ENCODE measurements at regions not wholly inside any gene's neighbourhood (a gene's known extent, or its start where the extent isn't known, plus 50 kb on each side); places are given as distances from the start of the nearest gene placed in this dataset.

DNA sequence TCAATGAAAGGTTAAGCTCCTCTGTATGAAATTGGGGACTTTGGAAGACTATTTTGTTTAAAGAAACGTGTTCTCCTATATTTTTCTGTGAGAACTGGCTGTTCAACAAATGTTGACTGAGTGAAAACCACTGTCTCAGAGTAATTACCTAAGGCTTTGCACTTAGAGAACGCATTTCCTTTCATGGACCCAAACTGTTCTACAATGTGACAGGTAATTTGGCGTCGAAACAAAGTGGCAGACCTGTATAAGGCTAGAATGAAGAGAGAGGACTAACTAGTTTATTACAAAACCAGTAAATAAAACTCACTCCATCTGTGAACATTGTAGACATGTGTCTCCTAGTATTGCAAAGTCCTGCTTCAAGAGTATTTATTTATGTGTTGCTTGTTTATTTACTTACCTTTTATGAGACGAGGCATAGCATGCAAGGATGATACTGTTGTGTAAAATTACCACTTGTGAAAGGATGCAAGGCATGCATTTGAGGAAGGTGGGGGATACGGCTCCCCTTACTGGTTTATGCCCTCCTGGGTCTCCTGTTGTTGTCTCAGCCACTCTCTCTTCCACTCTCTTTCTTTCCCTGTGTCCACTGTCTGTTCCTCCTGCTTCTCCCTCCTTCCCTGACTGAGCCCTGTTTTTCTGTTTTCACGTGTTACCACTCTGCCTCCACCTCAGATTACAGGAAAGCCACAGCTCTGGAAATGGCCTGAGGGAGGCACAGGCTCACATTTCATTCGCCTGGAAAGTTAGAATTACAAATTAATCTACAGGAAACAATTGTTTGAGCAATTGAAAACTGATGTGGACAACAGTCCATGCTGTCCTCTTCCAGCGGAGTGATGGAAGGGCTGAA is 444.0 kb upstream of the ZNF608 start:
- no peaks in the 10 kb centered on the region for H3K9me3 ChIP-seq
- TF ChIP-seq, protein P1, sequence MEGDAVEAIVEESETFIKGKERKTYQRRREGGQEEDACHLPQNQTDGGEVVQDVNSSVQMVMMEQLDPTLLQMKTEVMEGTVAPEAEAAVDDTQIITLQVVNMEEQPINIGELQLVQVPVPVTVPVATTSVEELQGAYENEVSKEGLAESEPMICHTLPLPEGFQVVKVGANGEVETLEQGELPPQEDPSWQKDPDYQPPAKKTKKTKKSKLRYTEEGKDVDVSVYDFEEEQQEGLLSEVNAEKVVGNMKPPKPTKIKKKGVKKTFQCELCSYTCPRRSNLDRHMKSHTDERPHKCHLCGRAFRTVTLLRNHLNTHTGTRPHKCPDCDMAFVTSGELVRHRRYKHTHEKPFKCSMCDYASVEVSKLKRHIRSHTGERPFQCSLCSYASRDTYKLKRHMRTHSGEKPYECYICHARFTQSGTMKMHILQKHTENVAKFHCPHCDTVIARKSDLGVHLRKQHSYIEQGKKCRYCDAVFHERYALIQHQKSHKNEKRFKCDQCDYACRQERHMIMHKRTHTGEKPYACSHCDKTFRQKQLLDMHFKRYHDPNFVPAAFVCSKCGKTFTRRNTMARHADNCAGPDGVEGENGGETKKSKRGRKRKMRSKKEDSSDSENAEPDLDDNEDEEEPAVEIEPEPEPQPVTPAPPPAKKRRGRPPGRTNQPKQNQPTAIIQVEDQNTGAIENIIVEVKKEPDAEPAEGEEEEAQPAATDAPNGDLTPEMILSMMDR (IDR thresholded peaks at IDR 0.05; ENCODE audit: low read depth, low read length) = peak; percentile 14; the same call in 1 of the 2 replicates
- no peak overlapping the region for H3K4me3 ChIP-seq (ENCODE audit: low read depth, low read length)
- H3K27me3 ChIP-seq = no peaks in the 10 kb centered on the region
- peaks cover 28% of the 10 kb centered on the region for H3K4me1 ChIP-seq
- no peaks in the 10 kb centered on the region for H3K36me3 ChIP-seq
- DNase-seq = peak; percentile 69

DNA sequence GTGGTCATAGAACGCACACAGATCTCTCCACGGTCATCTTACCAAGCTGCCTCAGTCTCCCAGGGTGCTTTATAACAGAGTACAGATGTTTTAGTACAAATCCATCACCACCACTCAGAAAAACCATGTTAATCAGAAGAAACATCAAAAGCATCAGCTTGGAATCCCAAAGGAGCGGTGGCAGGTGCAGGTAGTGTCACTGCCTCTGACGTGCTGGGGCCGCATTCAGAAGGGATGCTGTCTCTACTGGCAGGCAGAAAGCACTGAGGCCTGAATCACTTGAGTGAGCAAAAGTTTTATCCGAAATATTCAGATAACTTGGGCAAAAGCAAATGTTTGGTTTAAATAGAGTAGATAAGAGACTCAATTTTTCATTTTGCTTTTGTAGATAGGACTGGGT is 448.4 kb upstream of the ZNF608 start:
- Histone ChIP-seq H3K4me3 (ENCODE audit: low read depth, low read length) (no peak overlapping the region), H3K4me1 (peaks cover 35% of the 10 kb centered on the region), H3K27me3 (no peaks in the 10 kb centered on the region), H3K36me3 (no peaks in the 10 kb centered on the region), H3K9me3 (no peaks in the 10 kb centered on the region)
- TF ChIP-seq, protein P1 (IDR thresholded peaks at IDR 0.05; ENCODE audit: low read depth, low read length) = no peak
- DNase-seq = no peak

DNA sequence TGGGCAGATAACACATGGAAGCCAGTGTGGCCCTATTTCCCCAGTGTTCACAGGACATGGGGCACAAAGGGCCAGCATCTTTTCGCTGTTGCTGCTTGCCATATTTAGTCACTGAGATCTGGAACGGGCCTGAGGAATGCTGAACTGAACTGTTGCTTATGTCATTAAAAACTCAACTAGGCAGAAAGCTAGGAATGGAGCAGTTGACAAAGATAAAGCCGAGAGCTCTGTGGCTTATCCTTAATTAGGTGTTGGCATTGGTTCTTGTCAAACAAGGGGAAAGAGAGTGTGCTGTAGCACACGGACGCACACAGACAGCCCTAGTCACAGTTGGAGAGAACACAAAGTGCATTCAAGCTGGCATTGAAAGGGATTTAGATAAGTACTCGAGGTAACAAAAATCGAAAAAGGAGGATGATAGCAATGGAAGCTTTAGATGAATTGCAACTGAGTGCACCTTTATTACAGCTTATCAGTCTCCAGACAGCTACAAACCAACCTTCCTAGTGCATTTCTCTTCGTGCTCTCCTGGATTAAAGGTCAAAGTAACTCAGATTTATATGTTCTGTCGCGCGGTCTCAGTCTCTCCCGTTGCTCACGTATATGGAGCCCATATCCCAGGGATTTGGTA is 450.2 kb upstream of the ZNF608 start:
- H3K36me3 ChIP-seq = no peaks in the 10 kb centered on the region
- TF ChIP-seq, protein P1 (IDR thresholded peaks at IDR 0.05; ENCODE audit: low read depth, low read length) = no peak
- peak; percentile 22 for DNase-seq
- no peaks in the 10 kb centered on the region for H3K27me3 ChIP-seq
- peak overlapping the region; percentile 29 for H3K4me3 ChIP-seq (ENCODE audit: low read depth, low read length)
- H3K9me3 ChIP-seq = no peaks in the 10 kb centered on the region
- H3K4me1 ChIP-seq = peaks cover 32% of the 10 kb centered on the region

DNA sequence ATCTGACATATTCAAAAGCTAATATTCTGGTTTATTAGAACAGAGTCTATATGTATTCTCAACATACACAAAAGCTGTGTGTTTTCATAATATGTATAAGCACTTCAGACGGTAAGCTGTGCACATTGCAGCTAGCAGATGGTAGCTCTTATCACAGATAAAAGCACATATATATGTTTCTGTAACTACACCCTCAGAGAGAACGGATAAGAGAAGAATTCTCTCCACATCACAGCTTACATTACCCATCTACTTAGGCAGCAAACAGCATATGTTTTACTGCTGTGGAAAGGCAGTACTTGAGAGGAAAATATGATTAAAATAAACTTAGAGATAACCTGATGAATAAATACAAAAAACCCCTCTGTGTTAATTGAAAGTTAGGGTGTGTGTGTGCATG is 450.9 kb upstream of the ZNF608 start:
- H3K4me1 ChIP-seq = peaks cover 30% of the 10 kb centered on the region
- no peaks in the 10 kb centered on the region for H3K36me3 ChIP-seq
- no peak for DNase-seq
- H3K27me3 ChIP-seq = no peaks in the 10 kb centered on the region
- H3K4me3 ChIP-seq (ENCODE audit: low read depth, low read length) = peak overlapping the region; percentile 29
- H3K9me3 ChIP-seq = no peaks in the 10 kb centered on the region
- TF ChIP-seq, protein P1 (IDR thresholded peaks at IDR 0.05; ENCODE audit: low read depth, low read length) = no peak

DNA sequence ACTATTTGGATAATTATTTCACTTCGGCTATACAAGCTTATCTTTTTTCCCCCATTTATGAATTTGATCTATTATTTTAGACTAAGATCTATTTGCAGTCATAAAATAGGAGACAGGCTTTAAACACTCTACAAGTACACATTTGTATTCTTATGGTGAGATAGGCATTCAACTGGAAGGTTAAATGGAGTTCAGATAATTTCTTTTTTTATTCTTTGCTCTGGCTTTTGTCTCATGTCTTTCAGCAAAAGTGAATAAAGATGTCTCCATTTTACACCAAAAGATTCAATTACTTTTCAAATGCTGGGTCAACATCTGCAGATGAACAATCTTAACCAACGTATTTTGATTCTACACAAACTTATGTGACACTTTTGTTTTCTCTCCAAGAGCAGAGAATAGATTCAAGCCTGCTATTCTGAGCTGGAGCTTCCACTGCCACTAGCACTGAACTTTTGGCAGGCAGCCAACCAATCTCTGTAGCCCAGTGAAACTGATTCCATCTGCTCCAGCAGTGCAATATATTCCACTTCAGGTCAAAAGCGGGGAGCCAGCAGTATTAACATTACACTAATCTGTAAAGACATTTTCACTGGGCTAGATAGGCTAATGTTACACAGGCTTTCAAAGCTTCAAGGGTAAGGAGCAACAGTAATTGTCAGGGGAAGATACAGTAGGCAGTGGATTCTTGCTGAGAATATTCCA is 452.0 kb upstream of the ZNF608 start:
- peak overlapping the region; percentile 27; the same call in 1 of the 2 replicates for H3K4me3 ChIP-seq (ENCODE audit: low read depth, low read length)
- DNase-seq = peak; percentile 97
- TF ChIP-seq, protein P1 (IDR thresholded peaks at IDR 0.05; ENCODE audit: low read depth, low read length) = no peak

More for the DNA sequence above, 452.0 kb upstream of the ZNF608 start:
- no peaks in the 10 kb centered on the region for H3K9me3 ChIP-seq
- H3K27me3 ChIP-seq = no peaks in the 10 kb centered on the region
- no peaks in the 10 kb centered on the region for H3K36me3 ChIP-seq
- peaks cover 30% of the 10 kb centered on the region for H3K4me1 ChIP-seq
